Endothelial cell of umbilical vein (primary cell): ENCODE measurements at regions not wholly inside any gene's neighbourhood (a gene's known extent, or its start where the extent isn't known, plus 50 kb on each side); places are given as distances from the start of the nearest gene placed in this dataset.

Source experiments
- BruUV-seq: library from RNA; stranded (reverse); fragments of 400-500 nt; replicated peaks from 2 replicates; lab custom pipeline; 2021; lab: Mats Ljungman, UMichigan
- CTCF ChIA-PET: fragments of 300-600, 350-600 bp; sonication (Branson Sonifier 250); formaldehyde crosslinking; loops from one replicate; lab custom pipeline; 2021; ENCODE audit warnings: antibody characterized with exemption, inconsistent platforms; lab: Charles Lee
- POLR2A ChIA-PET: fragments of 300-600, 350-600 bp; sonication (Branson Sonifier 250); formaldehyde crosslinking; loops from one replicate; lab custom pipeline; 2021; ENCODE audit warnings: antibody characterized with exemption, inconsistent platforms; lab: Charles Lee
- DNase-seq: peaks from one replicate; pipeline ENCODE4 v3.0.0-alpha.2; 2011; ENCODE audit warnings: low read depth, low spot score
- FAIRE-seq: peaks from 2 replicates; lab custom pipeline; 2011; peaks lifted over from hg19 to GRCh38; lab: Jason Lieb, UNC
- H2AFZ ChIP-seq: 2 replicates; pipeline ENCODE4 v1.6.0; 2012; ENCODE audit warnings: low read depth, low read length, control low read depth, inconsistent platforms
- H3K27ac ChIP-seq: 2 replicates; pipeline ENCODE4 v1.5.1; 2011; ENCODE audit warnings: low read depth, mild to moderate bottlenecking, control low read depth, low read length, moderate library complexity; ENCODE audit not compliant: insufficient read depth
- H3K27me3 ChIP-seq, 2 experiments: 2 replicates each; pipeline versions ENCODE4 v1.6.0 to v1.6.1; 2011; ENCODE audit warnings: low read length in 2 of 2, mixed read lengths in 1 of 2; ENCODE audit not compliant: control insufficient read depth in 2 of 2, insufficient read depth in 2 of 2
- H3K36me3 ChIP-seq, 2 experiments: 2 replicates in 1 of 2; 3 replicates in 1 of 2; pipeline ENCODE4 v1.5.1; 2011; ENCODE audit warnings: low read length in 2 of 2, mild to moderate bottlenecking in 1 of 2, moderate library complexity in 1 of 2; ENCODE audit not compliant: control insufficient read depth in 2 of 2, insufficient read depth in 2 of 2; ENCODE audit errors: extremely low read depth in 1 of 2
- H3K4me1 ChIP-seq: 3 replicates; pipeline ENCODE4 v1.5.1; 2011; ENCODE audit warnings: mild to moderate bottlenecking, low read length; ENCODE audit not compliant: control insufficient read depth, insufficient read depth; ENCODE audit errors: extremely low read depth
- H3K4me2 ChIP-seq: 2 replicates; pipeline ENCODE4 v1.6.1; 2011; ENCODE audit warnings: low read length, control low read depth, mixed read lengths; ENCODE audit not compliant: insufficient read depth
- H3K4me3 ChIP-seq, 3 experiments: fragments of 200-600 bp in 1 of 3; sonication (generic), shearing (Covaris generic) in 1 of 3; replicated peaks in 1 of 3; 2 replicates each; pipeline ENCODE4 v1.5.1; 2011 to 2016; ENCODE audit warnings: control low read depth in 3 of 3, low read length in 3 of 3, mild to moderate bottlenecking in 2 of 3, inconsistent platforms in 1 of 3, low read depth in 1 of 3, moderate library complexity in 1 of 3; ENCODE audit not compliant: insufficient read depth in 1 of 3
- H3K79me2 ChIP-seq: 2 replicates; pipeline ENCODE4 v1.6.0; 2012; ENCODE audit warnings: low read length, inconsistent platforms; ENCODE audit not compliant: control insufficient read depth, insufficient read depth
- H3K9ac ChIP-seq: replicated peaks from 2 replicates; pipeline ENCODE3; 2011; ENCODE audit warnings: low read length, control low read depth; ENCODE audit not compliant: insufficient read depth; ENCODE audit errors: extremely low read depth
- H3K9me1 ChIP-seq: replicated peaks from 3 replicates; pipeline ENCODE4 v1.6.0; 2011; ENCODE audit warnings: mild to moderate bottlenecking, low read length; ENCODE audit not compliant: control insufficient read depth, insufficient read depth; ENCODE audit errors: extremely low read depth
- H3K9me3 ChIP-seq: replicated peaks from 2 replicates; pipeline ENCODE4 v1.5.1; 2012; ENCODE audit warnings: low read length, inconsistent platforms; ENCODE audit not compliant: control insufficient read depth, insufficient read depth
- H4K20me1 ChIP-seq: replicated peaks from 2 replicates; pipeline ENCODE3; 2011; ENCODE audit warnings: mild to moderate bottlenecking, low read length; ENCODE audit not compliant: control insufficient read depth, insufficient read depth; ENCODE audit errors: extremely low read depth
- EZH2 ChIP-seq: IDR thresholded peaks from 2 replicates; pipeline ENCODE4 v1.6.1; 2012; ENCODE audit warnings: borderline replicate concordance, low read depth, mild to moderate bottlenecking, moderate library complexity, low read length, inconsistent platforms; ENCODE audit not compliant: severe bottlenecking
- FOS ChIP-seq: IDR thresholded peaks from 2 replicates; pipeline ENCODE4 v1.6.1; 2011; ENCODE audit warnings: mild to moderate bottlenecking, low read length, moderate library complexity, borderline replicate concordance; ENCODE audit not compliant: insufficient read depth
- GATA2 ChIP-seq: IDR thresholded peaks from 2 replicates; pipeline ENCODE4 v1.7.0; 2011; ENCODE audit warnings: low read depth, mild to moderate bottlenecking, moderate library complexity, mixed read lengths, low read length; ENCODE audit not compliant: insufficient read length, insufficient read depth
- POLR2A ChIP-seq: IDR thresholded peaks from 2 replicates; pipeline ENCODE4 v1.6.1; 2012; ENCODE audit warnings: low read depth, mild to moderate bottlenecking, control low read depth, low read length
- POLR2AphosphoS5 ChIP-seq: IDR thresholded peaks from 2 replicates; pipeline ENCODE4 v1.6.1; 2012; ENCODE audit warnings: low read depth, mild to moderate bottlenecking, control low read depth, low read length, moderate library complexity; ENCODE audit not compliant: insufficient read depth
- dilution Hi-C: fragments of 300-500 bp; cut with MboI; formaldehyde crosslinking; loops from one replicate; pipeline ENCODE4 v1.15.0; 2019; ENCODE audit warnings: low sequenced_read_pairs; ENCODE audit not compliant: extremely low pct_ligation_motif_present
- intact Hi-C: fragments of 100-400 bp; cut with micrococcal nuclease; formaldehyde crosslinking; loops from one replicate; pipeline ENCODE4 v1.10.0; 2022
- TF ChIP-seq, protein P1 (sequence below), 2 donors: IDR thresholded peaks; 1 replicate in 1 of 2; 2 replicates in 1 of 2; pipeline ENCODE4 v1.5.1; 2011; ENCODE audit warnings: low read length in 2 of 2, mild to moderate bottlenecking in 2 of 2, moderate library complexity in 2 of 2, control low read depth in 1 of 2, inconsistent platforms in 1 of 2, low read depth in 1 of 2; ENCODE audit not compliant: insufficient read depth in 1 of 2; ENCODE audit errors: extremely low read depth in 1 of 2
- TF ChIP-seq, protein P2 (sequence below): IDR thresholded peaks from 2 replicates; pipeline ENCODE4 v1.6.1; 2011; ENCODE audit not compliant: insufficient read depth, insufficient read length

DNA sequence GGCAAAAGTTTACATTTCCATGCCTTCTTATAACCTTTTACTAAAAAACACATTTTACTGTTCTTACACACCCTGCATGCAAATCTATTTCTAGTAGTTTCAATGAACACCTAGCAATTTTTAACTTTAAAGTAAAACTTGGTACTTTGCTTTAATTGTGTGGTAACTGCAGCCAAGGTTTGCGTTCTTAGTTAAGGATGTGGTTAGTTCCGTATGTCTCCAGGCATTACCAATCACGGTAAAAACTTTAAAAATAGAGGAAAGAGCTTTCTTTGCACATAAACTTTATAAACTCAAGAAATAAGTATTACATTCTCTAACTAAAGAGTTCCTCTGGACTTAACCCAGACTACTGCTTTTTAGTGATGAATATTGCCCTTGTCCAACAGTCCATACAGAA lies 795.2 kb downstream of the SLC16A7 start:
- no peaks in the 10 kb centered on the region for H3K36me3 ChIP-seq
- no peak overlapping the region for H3K27ac ChIP-seq
- ChIA-PET POLR2A (no interaction called here), CTCF (no interaction called here)
- H3K9me3 ChIP-seq = no peaks in the 10 kb centered on the region
- H3K4me2 ChIP-seq = no peak overlapping the region
- FAIRE-seq = peak; percentile 64
- dilution Hi-C loops = no loop called here
- peaks cover 7% of the 10 kb centered on the region for H3K4me1 ChIP-seq
- H3K79me2 ChIP-seq = no peaks in the 10 kb centered on the region
- intact Hi-C loops = no loop called here
- BruUV-seq = no TSS peak
- H3K9me1 ChIP-seq = no peaks in the 10 kb centered on the region
- H3K9ac ChIP-seq = no peak overlapping the region
- H2AFZ ChIP-seq = no peak overlapping the region
- H3K4me3 ChIP-seq = no peak overlapping the region
- no peak for DNase-seq
- TF ChIP-seq POLR2AphosphoS5 (no peak), POLR2A (no peak), GATA2 (no peak), FOS (no peak)
- no peaks in the 10 kb centered on the region for H3K27me3 ChIP-seq
- no peaks in the 10 kb centered on the region for H4K20me1 ChIP-seq

DNA sequence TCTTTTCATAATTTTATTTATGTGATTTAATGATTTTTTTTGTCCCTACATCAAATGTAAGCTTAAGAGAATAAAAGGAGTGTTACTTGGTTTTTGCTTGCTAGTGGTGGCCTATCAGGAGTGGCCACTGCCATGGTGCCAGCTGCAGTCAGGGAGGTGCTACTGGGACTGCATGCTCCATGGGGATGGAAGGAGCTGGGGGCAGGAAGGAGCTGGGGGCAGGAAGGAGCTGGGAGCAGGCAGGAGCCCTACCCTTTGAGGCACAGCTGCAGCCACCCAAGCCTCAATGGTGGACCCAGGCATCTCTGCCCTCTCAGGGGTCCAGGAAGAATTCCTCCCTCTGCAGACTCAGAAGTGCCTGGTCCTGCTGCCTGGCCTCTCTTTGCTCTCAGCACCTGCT lies 796.0 kb downstream of the SLC16A7 start:
- intact Hi-C loops = no loop called here
- no peak for DNase-seq
- H3K79me2 ChIP-seq = no peaks in the 10 kb centered on the region
- no peaks in the 10 kb centered on the region for H3K9me3 ChIP-seq
- H3K36me3 ChIP-seq = no peaks in the 10 kb centered on the region
- H3K27ac ChIP-seq = no peak overlapping the region
- no peaks in the 10 kb centered on the region for H3K9me1 ChIP-seq
- no peak overlapping the region for H3K9ac ChIP-seq
- H3K4me2 ChIP-seq = no peak overlapping the region
- H3K4me1 ChIP-seq = peaks cover 7% of the 10 kb centered on the region
- TF ChIP-seq, protein P1, sequence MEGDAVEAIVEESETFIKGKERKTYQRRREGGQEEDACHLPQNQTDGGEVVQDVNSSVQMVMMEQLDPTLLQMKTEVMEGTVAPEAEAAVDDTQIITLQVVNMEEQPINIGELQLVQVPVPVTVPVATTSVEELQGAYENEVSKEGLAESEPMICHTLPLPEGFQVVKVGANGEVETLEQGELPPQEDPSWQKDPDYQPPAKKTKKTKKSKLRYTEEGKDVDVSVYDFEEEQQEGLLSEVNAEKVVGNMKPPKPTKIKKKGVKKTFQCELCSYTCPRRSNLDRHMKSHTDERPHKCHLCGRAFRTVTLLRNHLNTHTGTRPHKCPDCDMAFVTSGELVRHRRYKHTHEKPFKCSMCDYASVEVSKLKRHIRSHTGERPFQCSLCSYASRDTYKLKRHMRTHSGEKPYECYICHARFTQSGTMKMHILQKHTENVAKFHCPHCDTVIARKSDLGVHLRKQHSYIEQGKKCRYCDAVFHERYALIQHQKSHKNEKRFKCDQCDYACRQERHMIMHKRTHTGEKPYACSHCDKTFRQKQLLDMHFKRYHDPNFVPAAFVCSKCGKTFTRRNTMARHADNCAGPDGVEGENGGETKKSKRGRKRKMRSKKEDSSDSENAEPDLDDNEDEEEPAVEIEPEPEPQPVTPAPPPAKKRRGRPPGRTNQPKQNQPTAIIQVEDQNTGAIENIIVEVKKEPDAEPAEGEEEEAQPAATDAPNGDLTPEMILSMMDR (IDR thresholded peaks at IDR 0.05; ENCODE audit: extremely low read depth in 1 of 2, insufficient read depth in 1 of 2, low read depth in 1 of 2, low read length in 2 of 2) = no peak
- TF ChIP-seq POLR2A (no peak), POLR2AphosphoS5 (no peak), EZH2 (no peak), GATA2 (no peak)
- TF ChIP-seq, protein P2, sequence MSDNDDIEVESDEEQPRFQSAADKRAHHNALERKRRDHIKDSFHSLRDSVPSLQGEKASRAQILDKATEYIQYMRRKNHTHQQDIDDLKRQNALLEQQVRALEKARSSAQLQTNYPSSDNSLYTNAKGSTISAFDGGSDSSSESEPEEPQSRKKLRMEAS = no peak
- H2AFZ ChIP-seq = no peak overlapping the region
- H3K27me3 ChIP-seq = no peaks in the 10 kb centered on the region
- FAIRE-seq = no peak
- no peaks in the 10 kb centered on the region for H4K20me1 ChIP-seq
- BruUV-seq = no TSS peak
- ChIA-PET POLR2A (no interaction called here), CTCF (interaction anchor here (0.9 kb wide), 1 partner anchor 8 kb away, joined by 3 read pairs; no protein-coding TSS in a partner anchor)
- dilution Hi-C loops = no loop called here
- H3K4me3 ChIP-seq = no peak overlapping the region
